ENCODE measurements at regions not wholly inside any gene's neighbourhood (a gene's known extent, or its start where the extent isn't known, plus 50 kb on each side); places are given as distances from the start of the nearest gene placed in this dataset.

- ChIA-PET CTCF (no interaction called here), POLR2A (interaction anchor here (0.9 to 1.4 kb wide), 2 partner anchors 11 to 81 kb away, joined by 3 read pairs; no protein-coding TSS in a partner anchor)
- TF ChIP-seq HDGF (IDR thresholded peaks at IDR 0.05; ENCODE audit: borderline replicate concordance) (no peak), FOXA1 (IDR thresholded peaks at IDR 0.05) (no peak), NFRKB (IDR thresholded peaks at IDR 0.05) (no peak)
Observed at GRCh38 chr18:76569644-76570419, 74.8 kb upstream of the ZNF516 start.

GRCh38 chr18:76568731-76569130 is 73.7 kb upstream of the ZNF516 start:
- TF ChIP-seq LEF1 (IDR thresholded peaks at IDR 0.05; ENCODE audit: borderline replicate concordance) (no peak), BHLHE40 (IDR thresholded peaks at IDR 0.05; ENCODE audit: borderline replicate concordance) (no peak), L3MBTL2 (conservative IDR thresholded peaks at IDR 0.05) (no peak), NFRKB (IDR thresholded peaks at IDR 0.05) (no peak), CTBP1 (IDR thresholded peaks at IDR 0.05; ENCODE audit: borderline replicate concordance) (no peak), HDGF (IDR thresholded peaks at IDR 0.05; ENCODE audit: borderline replicate concordance) (no peak), SP1 (IDR thresholded peaks at IDR 0.05) (no peak), TARDBP (IDR thresholded peaks at IDR 0.05) (no peak), FOXA1 (IDR thresholded peaks at IDR 0.05) (no peak), FOXM1 (IDR thresholded peaks at IDR 0.05; ENCODE audit: borderline replicate concordance) (no peak), ARNT (IDR thresholded peaks at IDR 0.05) (no peak)
- TF ChIP-seq, protein P1, sequence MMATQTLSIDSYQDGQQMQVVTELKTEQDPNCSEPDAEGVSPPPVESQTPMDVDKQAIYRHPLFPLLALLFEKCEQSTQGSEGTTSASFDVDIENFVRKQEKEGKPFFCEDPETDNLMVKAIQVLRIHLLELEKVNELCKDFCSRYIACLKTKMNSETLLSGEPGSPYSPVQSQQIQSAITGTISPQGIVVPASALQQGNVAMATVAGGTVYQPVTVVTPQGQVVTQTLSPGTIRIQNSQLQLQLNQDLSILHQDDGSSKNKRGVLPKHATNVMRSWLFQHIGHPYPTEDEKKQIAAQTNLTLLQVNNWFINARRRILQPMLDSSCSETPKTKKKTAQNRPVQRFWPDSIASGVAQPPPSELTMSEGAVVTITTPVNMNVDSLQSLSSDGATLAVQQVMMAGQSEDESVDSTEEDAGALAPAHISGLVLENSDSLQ (IDR thresholded peaks at IDR 0.05): no peak
- ChIA-PET POLR2A (no interaction called here), CTCF (no interaction called here)
- no peak for DNase-seq (ENCODE audit: extremely low spot score)

More at GRCh38 chr18:76569644-76570419, 74.8 kb upstream of the ZNF516 start:
- DNase-seq (ENCODE audit: extremely low spot score): no peak

DNA sequence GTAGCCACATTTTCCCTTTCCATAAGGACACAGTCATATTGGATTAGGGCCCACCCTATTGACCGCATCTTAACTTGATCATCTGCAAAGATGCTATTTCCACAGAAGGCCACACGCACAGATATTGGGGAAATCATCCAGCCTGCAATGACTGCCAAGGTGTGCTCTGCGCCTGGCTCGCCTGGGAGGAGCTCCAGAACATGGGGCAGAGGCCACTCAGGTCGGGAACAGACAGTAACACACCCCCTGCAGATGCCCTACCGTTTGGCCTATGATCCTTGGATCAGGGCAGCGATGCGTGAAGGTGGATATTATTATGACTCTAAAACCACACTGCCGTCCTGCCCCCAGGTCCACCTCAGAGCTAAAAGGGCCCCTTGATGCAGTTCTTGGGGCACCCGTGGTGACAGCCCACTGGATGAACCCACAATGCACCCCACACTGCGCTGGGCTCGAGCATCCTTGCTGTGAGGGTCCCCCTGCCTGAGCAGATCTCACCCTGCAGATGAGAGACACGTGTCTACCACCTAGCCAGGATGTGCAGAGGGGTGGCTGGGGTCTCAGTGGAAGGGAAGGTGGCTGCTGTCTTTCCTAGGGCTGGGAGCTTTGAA is 72.9 kb upstream of the ZNF516 start:
- no peak for DNase-seq (ENCODE audit: extremely low spot score)
- POLR2A ChIA-PET: no interaction called here
- TF ChIP-seq FOXM1 (IDR thresholded peaks at IDR 0.05; ENCODE audit: borderline replicate concordance) (no peak), ELF4 (IDR thresholded peaks at IDR 0.05) (no peak), ZNF384 (IDR thresholded peaks at IDR 0.05) (no peak), CTBP1 (IDR thresholded peaks at IDR 0.05; ENCODE audit: borderline replicate concordance) (no peak), FOXK2 (IDR thresholded peaks at IDR 0.05) (no peak)
- CTCF ChIA-PET: no interaction called here

DNA sequence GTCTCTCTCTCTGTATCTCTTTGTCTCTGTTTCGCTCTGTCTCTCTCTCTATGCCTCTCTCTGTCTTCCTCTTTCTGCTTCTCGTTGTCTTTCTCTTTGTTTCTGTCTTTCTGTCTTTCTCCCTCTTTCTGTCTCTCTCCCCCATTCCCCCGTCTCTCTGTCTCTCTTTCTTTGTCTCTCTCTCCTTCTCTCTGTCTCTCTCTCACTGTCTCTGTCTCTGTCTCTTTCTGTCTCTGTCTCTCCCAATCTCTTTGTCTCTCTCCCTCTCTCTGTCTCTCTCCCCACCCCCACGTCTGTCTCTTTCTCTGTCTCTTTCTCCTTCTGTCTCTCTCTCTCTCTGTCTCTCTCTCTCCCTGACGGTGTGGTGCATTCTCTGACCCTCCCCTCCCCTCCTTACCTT is 71.9 kb upstream of the ZNF516 start:
- no peak for DNase-seq (ENCODE audit: extremely low spot score)
- POLR2A ChIA-PET: no interaction called here
- TF ChIP-seq FOXM1 (IDR thresholded peaks at IDR 0.05; ENCODE audit: borderline replicate concordance): no peak
- no peak for TF ChIP-seq FOXA1 (IDR thresholded peaks at IDR 0.05)
- no peak for TF ChIP-seq ELF4 (IDR thresholded peaks at IDR 0.05)
- no peak for TF ChIP-seq NFRKB (IDR thresholded peaks at IDR 0.05)
- no peak for TF ChIP-seq SP1 (IDR thresholded peaks at IDR 0.05)
- TF ChIP-seq FOXK2 (IDR thresholded peaks at IDR 0.05): no peak
- no peak for TF ChIP-seq HDGF (IDR thresholded peaks at IDR 0.05; ENCODE audit: borderline replicate concordance)
- TF ChIP-seq CTBP1 (IDR thresholded peaks at IDR 0.05; ENCODE audit: borderline replicate concordance): no peak
- no peak for TF ChIP-seq LEF1 (IDR thresholded peaks at IDR 0.05; ENCODE audit: borderline replicate concordance)
- TF ChIP-seq BHLHE40 (IDR thresholded peaks at IDR 0.05; ENCODE audit: borderline replicate concordance): no peak
- no peak for TF ChIP-seq L3MBTL2 (conservative IDR thresholded peaks at IDR 0.05)
- CTCF ChIA-PET: no interaction called here

- peak; percentile 68 for DNase-seq (ENCODE audit: extremely low spot score)
- no peak for TF ChIP-seq ARNT (IDR thresholded peaks at IDR 0.05)
- TF ChIP-seq, protein P1 (IDR thresholded peaks at IDR 0.05): peak; percentile 70; the same call in 1 of the 2 replicates
- POLR2A ChIA-PET: interaction anchor here (1.1 to 1.2 kb wide), 2 partner anchors 54 to 72 kb away, joined by 3 read pairs; no protein-coding TSS in a partner anchor
- CTCF ChIA-PET: interaction anchor here (1.0 kb wide), 1 partner anchor 93 kb away, joined by 3 read pairs; no protein-coding TSS in a partner anchor
Observed at GRCh38 chr18:76565238-76566173, 70.5 kb upstream of the ZNF516 start.

GRCh38 chr18:76564655-76565237 is 69.7 kb upstream of the ZNF516 start:
- DNase-seq (ENCODE audit: extremely low spot score): no peak
- ChIA-PET CTCF (interaction anchor here (1.0 kb wide), 1 partner anchor 94 kb away, joined by 3 read pairs; no protein-coding TSS in a partner anchor), POLR2A (interaction anchor here (1.1 to 1.2 kb wide), 2 partner anchors 55 to 72 kb away, joined by 3 read pairs; no protein-coding TSS in a partner anchor)
- TF ChIP-seq FOXA1 (IDR thresholded peaks at IDR 0.05) (no peak), NFRKB (IDR thresholded peaks at IDR 0.05) (no peak), ELF4 (IDR thresholded peaks at IDR 0.05) (no peak), SUZ12 (IDR thresholded peaks at IDR 0.05) (no peak), CTBP1 (IDR thresholded peaks at IDR 0.05; ENCODE audit: borderline replicate concordance) (no peak), FOXK2 (IDR thresholded peaks at IDR 0.05) (no peak), SP1 (IDR thresholded peaks at IDR 0.05) (no peak)
- TF ChIP-seq, protein P1 (IDR thresholded peaks at IDR 0.05): no peak
